Right cardiac atrium (tissue), 5 donors: ENCODE measurements at regions not wholly inside any gene's neighbourhood (a gene's known extent, or its start where the extent isn't known, plus 50 kb on each side); places are given as distances from the start of the nearest gene placed in this dataset.

Source experiments
- ATAC-seq, 2 donors: fragments of 200-7000 bp; cut with Tn5 transposase; one replicate each; pipeline versions ENCODE4 v1.8.0 to v1.9.1; 2020; ENCODE audit warnings: moderate library complexity in 2 of 2, mild to moderate bottlenecking in 1 of 2
- DNase-seq, 3 donors: peaks; one replicate each; pipeline ENCODE4 v3.0.0-alpha.2; 2020
- H3K27ac ChIP-seq: one replicate; pipeline ENCODE4 v1.5.1; 2013; ENCODE audit warnings: mild to moderate bottlenecking, low read length, control low read depth, moderate library complexity
- H3K27me3 ChIP-seq: one replicate; pipeline ENCODE4 v1.6.1; 2013; ENCODE audit not compliant: control insufficient read depth, insufficient read depth
- H3K4me1 ChIP-seq: one replicate; pipeline ENCODE4 v1.6.1; 2013; ENCODE audit warnings: low read length; ENCODE audit not compliant: control insufficient read depth, insufficient read depth
- H3K4me3 ChIP-seq: one replicate; pipeline ENCODE4 v1.5.1; 2013; ENCODE audit warnings: low read length, control low read depth
- H3K9me3 ChIP-seq: one replicate; pipeline ENCODE4 v1.6.1; 2013; ENCODE audit warnings: low read length; ENCODE audit not compliant: control insufficient read depth
- WGBS: extraction: QIAGEN DNeasy Blood & Tissue Kit; methylation state at CpG from one replicate; pipeline ENCODE4 v1.1.7; 2013; 5-methylcytosine and 5-hydroxymethylcytosine counted together
- intact Hi-C, 4 donors: fragments of 100-400 bp; cut with DNase I; formaldehyde crosslinking; loops; one replicate each; pipeline versions ENCODE4 v1.11.0 to v1.14.0; 2022 to 2023
- donor health status: healthy with polysubstance abuse.
- donor health status: DM: no; HTN: yes; CAD: no.
- donor health status: DM: no; HTN: no; CAD: no.
- donor health status: DM: no; HTN: yes; CAD: no; lungs with severe emphysema.
- donor health status: DM: yes; HTN: yes; CAD: no.

- H3K27me3 ChIP-seq = no peaks in the 10 kb centered on the region
- intact Hi-C loops = no loop called here
- no peaks in the 10 kb centered on the region for H3K4me1 ChIP-seq
- no peaks in the 10 kb centered on the region for H3K9me3 ChIP-seq
- DNase-seq (no peak), ATAC-seq (no peak)
- no peak overlapping the region for H3K4me3 ChIP-seq
- H3K27ac ChIP-seq = no peak overlapping the region
- 69% methylated on average over 2 of the region's 2 CpGs for WGBS
These were observed 195.1 kb downstream of the KCNS3 start for GRCh38 chr2:18073601-18074000.

GRCh38 chr2:18067588-18068384 is 189.3 kb downstream of the KCNS3 start:
- H3K27me3 ChIP-seq = no peaks in the 10 kb centered on the region
- 63% methylated on average over 9 of the region's 9 CpGs for whole genome bisulfite sequencing
- H3K27ac ChIP-seq = no peak overlapping the region
- ATAC-seq (peak; percentile 27 to 70), DNase-seq (peak; percentile 14 to 77 (median 75))
- H3K4me1 ChIP-seq = no peaks in the 10 kb centered on the region
- H3K9me3 ChIP-seq = no peaks in the 10 kb centered on the region
- intact Hi-C loops = no loop called here
- H3K4me3 ChIP-seq = no peak overlapping the region

GRCh38 chr2:18066894-18067293 is 188.4 kb downstream of the KCNS3 start:
- no peaks in the 10 kb centered on the region for H3K9me3 ChIP-seq
- no peak overlapping the region for H3K27ac ChIP-seq
- no peak overlapping the region for H3K4me3 ChIP-seq
- no peaks in the 10 kb centered on the region for H3K27me3 ChIP-seq
- ATAC-seq (no peak), DNase-seq (no peak)
- 89% methylated on average over 2 of the region's 2 CpGs for WGBS
- no peaks in the 10 kb centered on the region for H3K4me1 ChIP-seq
- intact Hi-C loops = no loop called here

GRCh38 chr2:18066066-18066465 is 187.6 kb downstream of the KCNS3 start:
- intact Hi-C loops = no loop called here
- Histone ChIP-seq H3K27me3 (no peaks in the 10 kb centered on the region), H3K4me1 (no peaks in the 10 kb centered on the region), H3K4me3 (no peak overlapping the region), H3K9me3 (no peaks in the 10 kb centered on the region), H3K27ac (no peak overlapping the region)
- no peak for DNase-seq
- 60% methylated on average over 5 of the region's 5 CpGs for WGBS
- no peak for ATAC-seq

- H3K27me3 ChIP-seq = no peaks in the 10 kb centered on the region
- intact Hi-C loops = no loop called here
- DNase-seq (no peak), ATAC-seq (no peak)
- no peak overlapping the region for H3K27ac ChIP-seq
- no peak overlapping the region for H3K4me3 ChIP-seq
- 30% methylated on average over 1 of the region's 1 CpG for WGBS
- H3K4me1 ChIP-seq = no peaks in the 10 kb centered on the region
- H3K9me3 ChIP-seq = no peaks in the 10 kb centered on the region
These were observed 186.8 kb downstream of the KCNS3 start for GRCh38 chr2:18065249-18065648.

- WGBS = 60% methylated on average over 4 of the region's 4 CpGs
- no peaks in the 10 kb centered on the region for H3K27me3 ChIP-seq
- no peak overlapping the region for H3K27ac ChIP-seq
- H3K4me1 ChIP-seq = no peaks in the 10 kb centered on the region
- DNase-seq (no peak), ATAC-seq (peak; percentile 52 to 68)
- intact Hi-C loops = no loop called here
- H3K4me3 ChIP-seq = no peak overlapping the region
- no peaks in the 10 kb centered on the region for H3K9me3 ChIP-seq
These were observed 185.5 kb downstream of the KCNS3 start for GRCh38 chr2:18063826-18064470.

GRCh38 chr2:18062892-18063291 is 184.4 kb downstream of the KCNS3 start:
- 32% methylated on average over 5 of the region's 5 CpGs for WGBS
- no peak overlapping the region for H3K4me3 ChIP-seq
- no peaks in the 10 kb centered on the region for H3K4me1 ChIP-seq
- ATAC-seq (peak; percentile 59 to 73), DNase-seq (peak; percentile 9 to 65 (median 28))
- H3K9me3 ChIP-seq = no peaks in the 10 kb centered on the region
- H3K27ac ChIP-seq = no peak overlapping the region
- intact Hi-C loops = no loop called here
- no peaks in the 10 kb centered on the region for H3K27me3 ChIP-seq

DNA sequence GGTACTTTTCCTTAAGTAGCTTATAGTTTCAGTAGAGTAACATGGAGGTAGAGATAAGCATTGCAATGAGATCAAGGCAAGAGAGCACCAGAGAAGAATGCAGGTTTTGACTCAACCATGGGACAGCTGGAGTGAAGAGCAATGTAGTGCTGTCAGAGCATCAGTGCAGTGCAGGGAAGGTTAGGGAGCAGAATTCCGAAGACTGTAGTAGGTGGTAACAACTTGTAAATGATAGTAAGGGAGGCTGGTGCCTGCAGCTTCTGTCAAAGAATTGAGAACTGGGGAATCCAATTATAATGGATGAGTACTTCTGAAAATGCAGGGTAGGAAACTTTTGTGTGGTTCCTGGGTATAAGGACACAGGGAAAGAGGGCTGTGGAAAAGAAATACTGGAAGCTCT is 183.2 kb downstream of the KCNS3 start:
- intact Hi-C loops = no loop called here
- Histone ChIP-seq H3K4me1 (no peaks in the 10 kb centered on the region), H3K4me3 (no peak overlapping the region), H3K27ac (no peak overlapping the region), H3K9me3 (no peaks in the 10 kb centered on the region), H3K27me3 (no peaks in the 10 kb centered on the region)
- no peak for ATAC-seq
- 82% methylated on average over 1 of the region's 1 CpG for WGBS
- no peak for DNase-seq

DNA sequence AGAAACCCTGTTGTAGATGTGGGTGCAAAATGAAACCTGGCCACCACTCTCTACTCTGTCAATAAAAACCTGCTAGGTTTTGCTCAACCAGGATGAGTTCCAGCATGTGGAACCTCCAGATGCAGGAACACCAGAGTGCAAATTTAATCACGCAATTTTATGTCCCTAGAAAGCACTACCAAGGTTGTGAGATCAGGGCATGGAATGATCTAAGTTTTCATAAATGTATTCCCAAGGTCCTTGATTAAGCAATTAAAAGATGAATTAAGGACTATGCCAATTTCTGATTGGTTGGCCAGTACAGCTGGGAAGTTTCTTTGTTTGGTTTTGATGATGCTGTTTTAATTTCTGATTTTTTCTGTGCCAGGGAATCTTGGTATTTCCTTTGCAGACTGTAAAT is 179.2 kb downstream of the KCNS3 start:
- intact Hi-C loops = no loop called here
- H3K9me3 ChIP-seq = no peaks in the 10 kb centered on the region
- no peaks in the 10 kb centered on the region for H3K27me3 ChIP-seq
- 81% methylated on average over 1 of the region's 1 CpG for WGBS
- H3K4me3 ChIP-seq = no peak overlapping the region
- ATAC-seq (no peak), DNase-seq (no peak)
- H3K27ac ChIP-seq = no peak overlapping the region
- H3K4me1 ChIP-seq = no peaks in the 10 kb centered on the region

DNA sequence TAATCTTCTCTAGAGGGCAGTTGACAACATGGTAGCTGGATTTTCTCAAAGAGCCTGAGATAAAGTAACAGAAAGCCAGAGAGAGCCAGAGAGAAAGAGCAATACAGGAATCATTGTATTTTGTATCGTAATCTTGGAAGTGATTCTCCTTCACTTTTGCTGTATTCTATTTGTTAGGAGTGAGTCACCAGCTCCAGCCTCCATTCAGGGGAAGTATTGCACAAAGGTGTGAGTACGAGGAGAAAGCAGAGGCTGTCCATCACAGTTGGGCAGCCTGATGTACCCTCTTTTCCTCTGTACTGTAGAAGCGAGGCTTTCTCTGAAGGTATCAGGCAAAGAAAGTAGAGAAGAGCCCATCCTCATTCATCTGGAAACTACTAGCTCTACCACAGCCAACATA is 176.8 kb downstream of the KCNS3 start:
- H3K27me3 ChIP-seq = no peaks in the 10 kb centered on the region
- no peaks in the 10 kb centered on the region for H3K4me1 ChIP-seq
- intact Hi-C loops = no loop called here
- H3K9me3 ChIP-seq = no peaks in the 10 kb centered on the region
- WGBS = 87% methylated on average over 3 of the region's 3 CpGs
- DNase-seq = no peak
- H3K27ac ChIP-seq = no peak overlapping the region
- H3K4me3 ChIP-seq = no peak overlapping the region
- ATAC-seq = no peak

- Histone ChIP-seq H3K4me1 (no peaks in the 10 kb centered on the region), H3K27ac (no peak overlapping the region), H3K9me3 (no peaks in the 10 kb centered on the region), H3K27me3 (no peaks in the 10 kb centered on the region), H3K4me3 (no peak overlapping the region)
- whole genome bisulfite sequencing = 89% methylated on average over 6 of the region's 6 CpGs
- ATAC-seq (no peak), DNase-seq (no peak)
- intact Hi-C loops = no loop called here
These were observed 171.5 kb downstream of the KCNS3 start for GRCh38 chr2:18050001-18050400.
